PC-3 (cell line): ENCODE measurements at regions not wholly inside any gene's neighbourhood (a gene's known extent, or its start where the extent isn't known, plus 50 kb on each side); places are given as distances from the start of the nearest gene placed in this dataset.
A peak's percentile ranks its signal among the peaks of the same experiment; 100 is the strongest.

Experiments
- ATAC-seq: fragments of 200-7000 bp; cut with Tn5 transposase; 2 replicates; pipeline ENCODE4 v1.9.1; 2020; ENCODE audit warnings: mild to moderate bottlenecking, moderate library complexity
- BruUV-seq: library from RNA; stranded (reverse); fragments of 400-500 nt; replicated peaks from 2 replicates; lab custom pipeline; 2021; lab: Mats Ljungman, UMichigan
- CTCF ChIA-PET: fragments of 300-600 bp; sonication (Branson Sonifier 250); formaldehyde crosslinking; loops from one replicate; lab custom pipeline; 2022; ENCODE audit warnings: antibody characterized with exemption; lab: Charles Lee
- POLR2A ChIA-PET: fragments of 300-600 bp; sonication (Branson Sonifier 250); formaldehyde crosslinking; loops from one replicate; lab custom pipeline; 2022; ENCODE audit warnings: antibody characterized with exemption; ENCODE audit not compliant: unreplicated experiment; lab: Charles Lee
- DNase-seq: peaks from one replicate; pipeline ENCODE4 v3.0.0-alpha.2; 2015
- H2AFZ ChIP-seq: fragments of 300-600 bp; sonication (generic); 2 replicates; pipeline ENCODE4 v1.6.0; 2016; ENCODE audit warnings: antibody characterized with exemption, low read length
- H3F3A ChIP-seq: fragments of 300-600 bp; sonication (generic); one replicate; pipeline ENCODE4 v1.6.0; 2017; ENCODE audit warnings: antibody characterized with exemption, low read length, control low read depth, mild to moderate bottlenecking; ENCODE audit not compliant: unreplicated experiment
- H3K27ac ChIP-seq: fragments of 300-600 bp; sonication (generic); 2 replicates; pipeline ENCODE4 v1.5.1; 2016; ENCODE audit warnings: mild to moderate bottlenecking, low read length
- H3K27me3 ChIP-seq: fragments of 300-600 bp; sonication (generic); 2 replicates; pipeline ENCODE4 v1.6.1; 2016; ENCODE audit warnings: low read length, mixed read lengths
- H3K36me3 ChIP-seq: fragments of 300-600 bp; sonication (generic); 2 replicates; pipeline ENCODE4 v1.6.1; 2016; ENCODE audit warnings: low read depth, mixed run types, low read length, mixed read lengths
- H3K4me1 ChIP-seq: fragments of 300-600 bp; sonication (generic); 2 replicates; pipeline ENCODE4 v1.5.1; 2016; ENCODE audit warnings: low read length; ENCODE audit not compliant: insufficient read depth
- H3K4me2 ChIP-seq: fragments of 300-600 bp; sonication (generic); 2 replicates; pipeline ENCODE4 v1.6.0; 2016; ENCODE audit warnings: low read length
- H3K4me3 ChIP-seq: fragments of 300-600 bp; sonication (generic); 2 replicates; pipeline ENCODE4 v1.5.1; 2016; ENCODE audit warnings: mild to moderate bottlenecking, low read length, mixed read lengths
- H3K79me2 ChIP-seq: fragments of 300-600 bp; sonication (generic); 2 replicates; pipeline ENCODE4 v1.6.1; 2017; ENCODE audit warnings: low read length, mixed read lengths
- H3K9ac ChIP-seq: fragments of 300-600 bp; sonication (generic); 2 replicates; pipeline ENCODE4 v1.6.0; 2016; ENCODE audit warnings: mild to moderate bottlenecking, low read length
- H3K9me2 ChIP-seq: fragments of 300-600 bp; sonication (generic); replicated peaks from 2 replicates; pipeline ENCODE4 v1.6.1; 2016; ENCODE audit warnings: mixed run types, low read length, mixed read lengths
- H3K9me3 ChIP-seq: fragments of 300-600 bp; sonication (generic); 2 replicates; pipeline ENCODE4 v1.6.1; 2016; ENCODE audit warnings: low read length, mixed read lengths
- H4K20me1 ChIP-seq: fragments of 300-600 bp; sonication (generic); 2 replicates; pipeline ENCODE4 v1.6.1; 2016; ENCODE audit warnings: low read length, mixed read lengths
- CTCF ChIP-seq: fragments of 300-600 bp; sonication (generic); conservative IDR thresholded peaks from 2 replicates; pipeline ENCODE4 v1.5.1; 2017; ENCODE audit warnings: antibody characterized with exemption, low read depth, mild to moderate bottlenecking, low read length
- EZH2 ChIP-seq: fragments of 300-600 bp; sonication (generic); IDR thresholded peaks from one replicate; pipeline ENCODE4 v1.6.1; 2017; ENCODE audit warnings: antibody characterized with exemption, mild to moderate bottlenecking, low read length; ENCODE audit not compliant: unreplicated experiment
- EZH2phosphoT487 ChIP-seq: fragments of 300-600 bp; sonication (generic); IDR thresholded peaks from 2 replicates; pipeline ENCODE4 v1.6.1; 2018; ENCODE audit warnings: mild to moderate bottlenecking, antibody characterized with exemption, low read length, borderline replicate concordance
- intact Hi-C: fragments of 100-400 bp; cut with micrococcal nuclease; formaldehyde crosslinking; loops from 2 replicates; pipeline ENCODE4 v1.9.0; 2023

GRCh38 chr6:3913077-3913957, 64.1 kb downstream of the FAM50B start:
- peak; percentile 99 for DNase-seq
- peak overlapping the region; percentile 81 for H3K9ac ChIP-seq

GRCh38 chr6:3913958-3914337, 64.8 kb downstream of the FAM50B start:
- H3K4me1 ChIP-seq = peaks cover 44% of the 10 kb centered on the region

More at GRCh38 chr6:3913077-3913957, 64.1 kb downstream of the FAM50B start:
- H3K4me2 ChIP-seq = peak overlapping the region; percentile 97
- no peaks in the 10 kb centered on the region for H3K9me2 ChIP-seq
- ChIA-PET CTCF (interaction anchor here (0.6 to 2.5 kb wide), 5 partner anchors 19 to 457 kb away, joined by 6 to 18 read pairs (median 14); partner anchors contain the start of genes FAM50B and SLC22A23), POLR2A (interaction anchor here (0.6 to 0.8 kb wide), 3 partner anchors 25 to 166 kb away, joined by 3 to 9 read pairs (median 5); no protein-coding TSS in a partner anchor)
- H3K79me2 ChIP-seq = no peaks in the 10 kb centered on the region
- peaks cover 10% of the 10 kb centered on the region for H3F3A ChIP-seq
- peak; percentile 73 for ATAC-seq
- TF ChIP-seq EZH2 (no peak), EZH2phosphoT487 (no peak), CTCF (no peak)
- H3K4me3 ChIP-seq = peak overlapping the region; percentile 65
- no peaks in the 10 kb centered on the region for H3K9me3 ChIP-seq
- H3K27ac ChIP-seq = peak overlapping the region; percentile 95
- TSS peak; percentile 85 for BruUV-seq
- peaks cover 44% of the 10 kb centered on the region for H3K4me1 ChIP-seq
- no peaks in the 10 kb centered on the region for H3K36me3 ChIP-seq
- no peaks in the 10 kb centered on the region for H4K20me1 ChIP-seq
- no peak overlapping the region for H2AFZ ChIP-seq
- intact Hi-C loops = loop anchor here (1.0 kb wide), 3 partner anchors 25 to 165 kb away; no protein-coding TSS in a partner anchor
- no peaks in the 10 kb centered on the region for H3K27me3 ChIP-seq

More at GRCh38 chr6:3913958-3914337, 64.8 kb downstream of the FAM50B start:
- no peak overlapping the region for H2AFZ ChIP-seq
- H3K4me3 ChIP-seq = peak overlapping the region; percentile 9; the same call in 1 of the 2 replicates
- intact Hi-C loops = loop anchor here (1.0 kb wide), 3 partner anchors 26 to 166 kb away; no protein-coding TSS in a partner anchor
- H3K79me2 ChIP-seq = no peaks in the 10 kb centered on the region
- H3K9me3 ChIP-seq = no peaks in the 10 kb centered on the region
- no peaks in the 10 kb centered on the region for H4K20me1 ChIP-seq
- peak; percentile 66 for DNase-seq
- peak overlapping the region; percentile 95 for H3K27ac ChIP-seq
- peak overlapping the region; percentile 46 for H3K9ac ChIP-seq
- no peaks in the 10 kb centered on the region for H3K9me2 ChIP-seq
- peaks cover 10% of the 10 kb centered on the region for H3F3A ChIP-seq
- ChIA-PET CTCF (interaction anchor here (1.5 to 2.5 kb wide), 4 partner anchors 19 to 65 kb away, joined by 6 to 18 read pairs (median 14); partner anchors contain the start of gene FAM50B), POLR2A (interaction anchor here (0.5 to 0.7 kb wide), 2 partner anchors 25 to 30 kb away, joined by 5 read pairs; no protein-coding TSS in a partner anchor)
- peak; percentile 8 for ATAC-seq
- no TSS peak for BruUV-seq
- peak overlapping the region; percentile 70 for H3K4me2 ChIP-seq
- no peaks in the 10 kb centered on the region for H3K27me3 ChIP-seq
- no peaks in the 10 kb centered on the region for H3K36me3 ChIP-seq
- TF ChIP-seq CTCF (no peak), EZH2 (no peak), EZH2phosphoT487 (no peak)
